GM19240 (cell line): ENCODE measurements at regions not wholly inside any gene's neighbourhood (a gene's known extent, or its start where the extent isn't known, plus 50 kb on each side); places are given as distances from the start of the nearest gene placed in this dataset.
"Not testable (repeated sequence)": the region's sequence is repeated elsewhere in the genome, so short reads cannot be mapped to it uniquely, and the experiment has no call there.

Source experiments
- DNase-seq: peaks from one replicate; pipeline ENCODE4 v3.0.0; 2011; ENCODE audit warnings: low spot score; ENCODE audit not compliant: insufficient read length

DNA sequence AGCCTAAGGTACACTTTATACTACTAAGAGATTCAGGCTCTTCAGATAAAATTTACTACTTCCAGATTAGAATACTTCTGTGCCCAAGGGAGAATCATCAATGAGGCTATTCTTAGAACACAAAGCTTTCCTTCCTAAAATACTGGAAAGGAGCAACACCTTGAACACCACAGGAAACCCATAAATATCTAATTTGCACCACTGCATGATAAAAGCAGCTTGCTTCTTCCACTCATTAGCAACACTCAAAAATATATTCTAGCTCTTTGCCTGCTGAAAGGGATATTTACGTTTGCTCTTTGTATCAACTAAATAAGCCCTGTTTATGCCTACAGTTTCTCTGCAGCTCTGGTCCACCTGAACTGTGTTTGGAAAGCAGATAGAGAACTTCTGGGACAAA is 284.3 kb downstream of the RWDD3 start:
- no peak for DNase-seq

DNA sequence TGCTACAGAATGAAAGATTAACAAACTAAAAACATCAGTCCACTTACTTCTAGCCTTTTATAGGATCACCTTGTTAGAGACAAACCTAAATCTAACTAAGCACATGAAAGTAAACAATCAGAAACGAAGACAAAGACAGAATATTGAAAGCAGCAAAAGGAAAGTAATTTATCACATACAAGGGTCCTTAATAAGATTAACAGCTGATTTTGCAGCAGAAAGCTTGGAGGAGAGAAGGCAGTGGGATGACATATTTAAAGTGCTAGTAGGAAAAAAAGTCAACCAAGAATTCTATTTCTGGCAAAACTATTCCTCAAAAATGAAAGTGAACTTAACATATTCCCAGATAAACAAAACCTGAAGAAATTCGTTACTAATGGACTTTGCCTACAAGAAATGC is 286.4 kb downstream of the RWDD3 start:
- DNase-seq = no peak

DNA sequence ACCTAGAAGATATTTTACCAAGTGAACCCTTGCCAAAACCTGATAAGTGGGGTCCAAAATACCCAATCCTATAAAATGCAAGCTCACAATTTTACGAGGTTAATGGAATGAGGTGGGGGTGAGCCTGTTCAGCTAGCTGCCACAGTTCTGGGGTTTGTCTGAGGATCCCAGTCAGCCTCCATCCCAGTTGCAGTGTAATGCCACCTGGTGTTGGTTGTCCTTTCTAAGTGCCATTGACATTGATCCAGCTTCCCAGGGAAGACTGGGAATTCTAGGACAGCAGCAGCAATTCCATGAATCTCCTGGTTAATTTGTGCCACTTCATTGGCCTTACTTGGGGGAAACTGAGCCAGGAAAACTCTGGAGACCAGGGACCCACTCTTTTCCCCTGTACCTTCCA is 298.3 kb downstream of the RWDD3 start:
- no peak for DNase-seq

DNA sequence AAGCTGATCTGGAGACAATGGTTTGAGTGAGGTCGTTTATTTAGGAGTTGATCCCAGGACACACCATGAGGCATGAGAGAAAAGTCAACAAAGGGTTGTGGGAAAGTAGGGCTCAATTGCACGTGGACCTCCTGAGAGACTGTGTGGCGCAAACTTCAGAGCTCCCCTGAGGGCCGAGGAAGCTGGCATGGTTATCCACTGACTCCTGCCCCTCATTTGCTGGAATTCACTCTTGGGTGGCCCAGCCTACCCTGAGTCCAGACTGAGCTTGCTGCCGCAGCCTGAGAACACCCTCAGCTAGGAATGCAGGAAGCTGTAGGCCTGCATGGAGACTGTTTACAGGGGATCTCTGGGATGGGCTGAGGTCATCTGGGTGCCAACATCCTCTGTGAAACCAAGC is 301.0 kb downstream of the RWDD3 start:
- no peak for DNase-seq

DNA sequence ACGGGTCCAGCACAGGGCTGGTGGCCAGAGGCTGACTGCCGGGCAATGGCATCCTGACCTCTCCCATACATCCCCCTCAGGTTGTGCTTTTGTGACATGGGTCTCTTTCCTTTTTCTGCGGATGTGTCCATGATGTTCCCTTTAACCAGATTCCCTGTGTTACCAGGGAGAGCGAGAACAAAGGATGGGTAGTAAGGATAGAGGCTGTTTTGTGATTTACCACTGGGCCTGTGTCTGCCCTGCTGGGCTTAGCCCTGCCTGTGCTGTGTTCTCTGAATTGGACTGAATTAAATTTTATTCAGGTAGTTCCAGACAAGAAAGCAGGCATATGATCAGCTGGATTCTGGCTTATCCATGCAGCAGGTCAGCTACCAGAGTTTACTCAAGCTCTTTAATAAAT is 301.6 kb downstream of the RWDD3 start:
- no peak for DNase-seq

DNA sequence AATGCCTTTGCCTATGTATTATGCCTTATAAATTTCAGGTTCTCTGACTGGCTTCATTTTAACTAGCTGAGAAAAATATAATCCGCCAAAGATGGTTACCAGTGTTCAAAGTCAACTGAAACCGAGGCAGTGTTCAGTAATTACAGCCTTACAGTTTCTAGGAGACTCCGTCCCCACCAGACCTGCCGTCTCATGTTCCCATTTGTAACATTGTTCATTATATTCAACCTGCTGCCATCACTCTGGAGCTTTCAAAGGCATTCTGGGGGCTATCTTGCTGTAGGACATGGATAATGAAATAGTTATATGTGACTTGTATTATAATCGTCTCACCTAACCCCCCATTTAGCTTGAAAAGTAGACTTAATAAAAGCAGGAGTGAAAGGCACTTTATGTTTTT is 302.5 kb downstream of the RWDD3 start:
- DNase-seq = no peak

DNA sequence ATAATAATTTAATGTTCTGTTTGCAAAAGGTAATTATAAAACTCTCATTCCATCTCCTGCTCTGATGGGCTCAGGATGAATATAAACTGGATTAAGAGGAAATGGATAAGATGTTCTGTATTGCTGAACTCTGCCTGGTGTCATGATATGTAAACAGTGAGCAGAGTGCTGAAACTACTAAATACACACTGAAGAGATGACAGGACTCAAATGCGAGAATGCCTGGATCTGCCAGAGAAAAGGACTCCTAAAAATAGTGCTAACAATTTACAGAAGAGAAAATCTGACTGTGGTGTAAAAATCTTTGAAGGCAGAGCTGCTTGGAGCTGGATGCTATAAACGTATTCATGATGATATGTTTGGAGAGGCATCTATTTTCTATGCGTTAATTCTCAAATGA is 303.2 kb downstream of the RWDD3 start:
- DNase-seq = no peak

DNA sequence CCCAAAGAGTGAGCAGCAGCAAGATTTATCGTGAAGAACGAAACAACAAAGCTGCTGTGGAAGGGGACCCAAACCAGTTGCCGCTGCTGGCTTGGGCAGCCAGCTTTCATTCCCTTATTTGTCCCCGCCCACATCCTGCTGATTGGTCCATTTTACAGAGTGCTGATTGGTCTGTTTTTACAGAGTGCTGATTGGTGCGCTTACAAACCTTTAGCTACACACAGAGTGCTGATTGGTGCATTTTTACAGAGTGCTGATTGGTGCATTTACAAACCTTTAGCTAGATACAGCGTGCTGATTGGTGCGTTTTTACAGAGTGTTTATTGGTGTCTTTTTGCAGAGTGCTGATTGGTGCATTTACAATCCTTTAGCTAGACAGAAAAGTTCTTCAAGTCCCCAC is 304.2 kb downstream of the RWDD3 start:
- DNase-seq = not testable (repeated sequence)

DNA sequence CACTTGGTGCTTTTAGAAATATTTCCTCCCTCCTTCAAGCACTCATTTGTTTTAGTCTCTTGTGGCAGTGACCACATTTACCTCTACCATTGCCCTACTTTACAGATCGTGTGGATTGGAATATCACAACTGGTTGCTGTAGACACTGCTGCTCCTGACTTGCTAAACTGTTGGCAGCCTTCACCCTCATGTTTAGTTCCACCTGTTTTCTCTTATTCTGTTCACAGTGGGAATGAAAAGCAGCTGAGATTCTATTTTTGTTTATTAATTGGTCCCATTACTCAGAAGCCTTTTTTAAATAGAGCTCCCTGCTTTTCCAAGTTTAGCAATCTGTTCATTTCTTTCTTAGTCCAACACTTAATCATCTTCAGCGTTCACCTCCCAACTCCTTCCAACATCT is 308.9 kb downstream of the RWDD3 start:
- no peak for DNase-seq

DNA sequence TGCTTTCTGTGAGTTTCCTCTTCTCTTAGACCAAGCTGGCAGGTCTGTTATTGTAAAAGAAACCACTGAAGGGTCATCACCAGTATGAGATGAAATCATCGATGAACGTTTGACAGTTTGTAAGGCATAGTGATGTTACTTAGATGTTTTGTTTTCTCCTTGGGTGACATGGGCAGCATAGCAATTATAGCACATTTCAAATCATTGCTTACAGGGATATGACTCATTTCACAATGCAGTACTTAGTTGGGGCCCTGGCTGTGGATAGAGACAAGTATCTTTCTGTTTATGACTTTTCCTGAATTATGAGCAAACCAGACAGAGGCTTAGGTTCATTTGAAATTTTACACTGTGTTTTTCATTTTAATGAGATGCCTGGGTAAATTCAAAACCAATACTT is 313.0 kb downstream of the RWDD3 start:
- DNase-seq = no peak

DNA sequence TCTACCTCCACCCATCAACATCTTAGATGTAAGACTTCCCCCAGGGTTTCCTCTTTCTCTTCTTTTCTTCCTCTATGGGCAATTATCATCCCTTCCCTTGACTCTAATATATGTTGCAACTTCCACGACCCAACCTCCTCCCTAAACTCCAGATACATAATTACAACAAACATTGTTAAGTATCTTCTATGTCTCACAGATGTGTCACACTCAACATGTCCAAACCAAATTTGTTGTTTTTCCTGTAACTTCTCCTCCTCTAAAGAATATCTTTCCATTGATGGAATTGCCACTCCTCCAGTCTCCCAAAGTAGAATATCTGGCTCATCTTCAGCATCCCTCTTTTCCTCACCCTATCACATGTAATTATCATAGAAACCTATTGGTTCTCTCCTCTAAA is 314.2 kb downstream of the RWDD3 start:
- no peak for DNase-seq

DNA sequence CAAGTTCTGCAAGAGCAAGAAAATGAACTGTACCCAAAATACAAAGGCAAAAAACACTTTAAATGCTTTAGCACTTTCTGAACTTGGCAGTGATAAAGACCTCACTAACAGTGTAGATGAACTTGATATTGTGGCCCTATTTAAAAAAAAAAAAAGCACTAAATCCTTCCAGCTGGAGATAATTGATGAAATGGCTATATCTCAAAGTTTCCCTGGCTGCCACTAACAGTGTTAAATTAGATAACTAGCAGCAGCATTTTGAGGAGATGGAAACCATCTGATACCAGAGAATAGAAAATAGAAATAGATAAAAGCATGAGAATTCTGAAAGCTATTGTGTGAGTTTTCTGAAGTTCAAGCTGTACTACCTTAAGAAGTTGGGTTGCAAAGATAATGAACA is 317.2 kb downstream of the RWDD3 start:
- DNase-seq = no peak

DNA sequence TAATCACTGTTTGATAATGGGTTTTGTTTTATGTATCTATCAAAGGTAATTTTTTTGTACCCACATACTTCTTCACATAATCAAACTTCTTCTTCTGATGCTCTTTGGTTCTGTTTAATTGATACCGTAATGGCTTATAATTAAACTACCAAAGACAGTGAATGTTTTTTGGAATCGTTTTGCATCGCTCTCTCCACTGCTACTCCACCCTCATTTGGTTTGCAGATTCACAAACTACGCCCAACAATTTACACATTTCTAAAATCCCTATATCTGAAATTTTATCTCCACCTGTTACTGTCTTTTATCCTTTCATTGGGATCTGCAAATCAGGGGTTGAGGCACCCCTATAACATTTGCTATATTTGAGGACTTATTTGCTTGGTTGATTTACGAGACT is 319.6 kb downstream of the RWDD3 start:
- DNase-seq = no peak

DNA sequence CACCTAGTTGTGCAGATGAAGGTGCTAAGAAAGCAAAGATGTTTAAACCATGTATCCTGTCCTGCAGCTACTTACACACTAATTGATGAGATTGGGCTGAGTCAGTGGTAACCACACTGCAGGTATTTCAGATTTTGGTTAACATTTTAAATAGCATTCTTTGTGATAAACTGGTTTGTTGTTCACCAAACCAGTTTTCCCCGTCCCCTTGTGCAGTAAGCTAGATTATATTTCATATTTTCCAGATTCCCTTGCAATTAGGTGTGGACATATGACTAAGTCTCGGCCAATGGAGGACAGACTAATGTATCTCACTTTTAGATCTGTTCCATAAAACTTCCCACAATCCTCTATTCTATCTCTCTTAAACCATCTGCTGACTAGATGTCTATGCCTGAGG is 320.4 kb downstream of the RWDD3 start:
- DNase-seq = no peak

DNA sequence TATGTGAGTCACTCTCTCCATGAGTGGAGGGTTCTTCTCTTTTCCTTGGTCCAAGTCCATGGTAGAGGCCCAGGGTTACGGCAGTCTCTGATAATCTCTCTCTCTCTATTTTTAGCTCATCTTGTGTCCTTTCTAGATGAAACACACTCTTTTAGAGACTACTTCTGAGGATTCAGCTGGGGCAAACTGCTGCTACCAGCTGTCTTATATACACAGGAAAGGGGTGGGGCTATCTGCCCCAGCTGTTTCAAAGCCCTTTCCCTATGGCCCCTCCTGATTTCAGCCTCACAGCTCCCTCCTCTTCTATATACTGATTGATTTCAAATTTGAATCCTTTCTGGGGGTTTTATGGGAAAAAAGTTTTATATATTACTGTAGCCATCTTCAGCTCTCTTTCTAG is 324.8 kb downstream of the RWDD3 start:
- DNase-seq = no peak

DNA sequence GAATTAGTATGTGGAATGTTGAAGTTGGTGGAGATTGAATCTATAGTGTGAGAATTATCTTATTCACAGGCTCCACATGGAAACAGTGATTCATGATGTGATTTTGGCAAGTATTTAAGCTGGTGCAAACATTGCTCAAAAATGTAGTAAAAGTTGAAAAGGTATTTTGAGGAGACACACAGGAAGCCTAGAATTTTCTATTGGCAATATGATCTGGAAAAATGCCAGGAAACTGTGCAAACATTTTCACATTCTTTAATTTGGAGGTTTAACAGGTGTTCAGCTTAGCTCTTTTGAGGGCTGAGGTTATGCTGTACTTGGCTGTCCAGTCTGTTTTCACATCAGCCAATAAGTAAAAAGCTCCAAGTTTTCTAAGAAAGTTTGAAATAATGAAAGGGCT is 327.3 kb downstream of the RWDD3 start:
- DNase-seq = no peak

DNA sequence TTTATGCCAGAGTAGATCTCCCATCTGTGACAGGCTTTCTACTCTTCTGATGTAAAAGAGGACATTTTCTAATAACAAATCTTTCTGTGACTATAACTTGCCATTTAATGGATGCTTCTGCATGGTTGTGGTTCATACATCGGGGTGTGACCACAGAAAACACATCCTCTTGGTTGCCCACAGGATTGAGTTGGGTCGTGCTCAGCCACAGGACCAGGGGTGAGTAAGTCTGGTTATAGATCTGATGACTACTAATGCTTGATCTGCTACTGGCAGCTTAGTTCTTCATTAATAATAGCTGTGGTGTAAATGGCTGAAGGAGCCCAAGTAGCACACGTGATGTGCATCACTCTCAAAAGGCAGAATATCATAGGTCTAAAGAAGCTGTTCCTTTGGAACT is 328.2 kb downstream of the RWDD3 start:
- no peak for DNase-seq

DNA sequence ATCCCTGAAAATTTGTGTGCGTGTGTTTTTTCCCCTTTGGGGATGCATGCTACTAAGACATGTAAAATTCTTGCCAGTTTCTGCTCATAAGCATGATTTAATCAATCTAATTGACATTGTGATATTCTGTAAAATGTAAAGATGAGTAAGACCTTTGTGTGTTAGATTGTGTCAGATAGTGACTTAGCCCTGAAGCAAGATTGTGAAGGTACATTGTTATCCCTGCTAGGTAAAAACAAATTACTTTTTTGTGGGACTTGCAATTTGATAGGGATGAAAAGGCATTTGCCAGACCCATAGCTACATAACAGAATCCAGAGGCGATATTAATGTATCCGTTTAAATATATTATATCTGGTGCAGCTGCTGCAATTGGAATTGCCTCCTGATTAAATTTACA is 338.0 kb downstream of the RWDD3 start:
- no peak for DNase-seq

DNA sequence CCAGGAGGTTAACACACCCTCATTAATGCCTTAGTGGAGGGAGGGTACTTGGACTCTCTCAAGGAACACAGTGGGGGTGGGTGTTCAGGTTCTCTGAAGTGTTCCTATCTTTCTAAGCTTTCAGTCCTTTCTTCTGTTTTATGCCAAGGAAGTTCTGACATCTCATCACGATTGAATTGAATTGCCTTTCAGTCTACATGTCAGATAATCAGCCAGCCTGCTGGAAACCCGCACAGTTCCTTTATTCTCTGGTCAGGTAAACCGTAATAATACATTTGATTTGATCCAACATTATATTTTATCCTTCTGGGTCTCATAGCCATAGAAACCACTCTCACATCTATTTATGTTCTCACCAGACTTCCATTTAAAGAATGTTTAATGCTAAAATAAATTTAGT is 339.0 kb downstream of the RWDD3 start:
- DNase-seq = no peak

DNA sequence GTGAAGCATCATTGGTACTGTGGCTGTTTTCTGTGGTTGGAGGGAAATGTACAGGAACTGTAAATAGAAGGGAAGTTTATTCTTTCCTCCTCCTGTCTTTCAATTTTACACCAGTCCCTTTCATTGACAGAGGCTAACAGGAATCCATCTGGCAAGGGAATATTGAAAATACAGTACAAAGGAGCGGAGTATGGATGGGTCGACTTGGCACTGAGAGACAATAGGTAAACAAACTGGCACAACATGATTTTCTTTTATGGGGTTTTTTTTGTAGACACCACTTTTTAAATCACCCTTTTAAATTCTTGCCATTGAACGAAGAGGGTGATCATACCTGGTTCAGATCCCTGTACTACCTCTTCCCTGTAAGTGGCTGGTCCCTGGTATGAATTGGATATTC is 341.3 kb downstream of the RWDD3 start:
- DNase-seq = no peak

DNA sequence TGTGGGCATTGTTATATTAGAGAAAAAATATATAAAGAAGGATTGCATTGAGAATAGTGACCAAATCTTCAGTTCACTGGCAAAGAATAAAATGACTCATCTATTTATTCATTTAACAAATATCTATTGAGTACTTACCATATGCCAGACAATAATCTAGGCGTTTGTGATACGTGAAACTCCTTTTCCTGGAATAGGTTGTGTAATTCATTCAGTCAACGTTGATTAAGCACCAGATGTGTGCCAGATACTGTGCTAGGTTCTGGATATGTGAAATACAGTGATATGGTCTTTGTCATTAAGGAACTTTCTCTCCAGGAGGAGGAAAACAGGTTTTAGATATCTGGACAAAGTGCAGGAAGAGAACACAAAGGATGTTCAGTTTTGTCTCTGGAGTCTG is 344.5 kb downstream of the RWDD3 start:
- no peak for DNase-seq

DNA sequence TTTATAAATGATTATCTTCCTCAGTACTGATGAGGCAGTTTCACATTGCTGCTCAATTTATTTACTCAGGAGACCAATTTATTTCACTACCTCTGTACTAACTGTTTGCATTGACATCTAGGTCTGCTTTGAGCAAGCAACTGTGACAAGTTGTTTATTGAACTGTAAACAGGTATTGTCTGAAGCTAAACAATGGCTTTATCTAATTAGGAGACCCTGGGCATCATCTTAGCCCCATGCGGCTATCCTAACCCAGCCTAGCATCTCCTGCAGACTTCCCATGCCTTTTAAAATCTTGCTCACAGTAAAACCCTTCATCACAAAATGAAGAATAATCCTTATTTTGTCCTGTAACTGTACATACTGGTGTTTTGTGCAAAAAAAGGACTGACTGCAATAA is 348.2 kb downstream of the RWDD3 start:
- no peak for DNase-seq

DNA sequence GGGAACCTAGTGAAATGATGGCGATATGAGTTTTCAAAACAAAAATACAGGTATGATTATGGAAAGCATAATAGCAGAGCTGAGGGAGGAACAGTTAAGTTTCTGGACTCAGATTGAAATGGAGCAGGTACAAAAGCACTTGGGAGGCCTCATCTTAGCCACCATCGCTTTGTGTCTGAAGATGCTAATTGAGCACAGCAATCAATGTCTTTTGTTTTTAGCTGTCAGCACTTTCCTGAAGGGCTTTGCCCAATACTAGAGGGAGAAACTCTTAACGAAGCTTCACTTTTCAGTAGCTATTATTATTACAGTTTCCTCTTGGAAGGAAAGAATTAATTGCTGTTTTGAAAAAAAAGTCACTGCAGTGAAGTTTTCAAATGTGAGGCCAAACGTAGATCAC is 348.7 kb downstream of the RWDD3 start:
- DNase-seq = no peak

DNA sequence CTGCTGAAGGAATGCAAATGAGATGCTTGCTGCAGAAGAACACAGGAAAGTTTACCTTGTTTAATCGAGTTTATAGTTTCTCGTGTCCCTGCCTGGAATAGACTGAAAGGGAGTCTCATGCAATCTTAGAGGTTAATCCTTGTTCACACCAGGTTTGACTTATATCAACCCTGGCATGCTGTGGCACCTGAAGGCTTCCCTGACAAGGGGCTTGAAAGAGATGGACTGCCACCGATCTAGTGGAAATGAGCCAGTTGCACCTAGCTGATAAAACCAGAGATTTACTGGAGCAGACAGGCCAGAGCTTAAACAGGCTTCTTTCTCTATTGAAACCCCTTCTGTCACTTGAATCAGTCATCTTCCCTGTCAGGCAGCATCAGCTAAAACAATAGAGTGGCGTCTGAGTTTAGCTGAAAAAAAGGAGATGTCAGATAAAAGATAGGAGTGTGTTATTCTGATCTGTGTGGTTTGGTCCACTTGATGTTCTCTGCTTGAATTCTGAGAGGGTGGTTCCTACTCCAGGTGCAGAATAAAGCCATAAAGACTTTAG is 349.7 kb downstream of the RWDD3 start:
- no peak for DNase-seq
